Stomach (tissue), 4 donors: ENCODE measurements at regions not wholly inside any gene's neighbourhood (a gene's known extent, or its start where the extent isn't known, plus 50 kb on each side); places are given as distances from the start of the nearest gene placed in this dataset.

Experiments
- EP300 ChIP-seq: sonication (generic); formaldehyde crosslinking; IDR thresholded peaks from one replicate; pipeline ENCODE4 v1.6.1; 2017; ENCODE audit warnings: antibody characterized with exemption
- POLR2A ChIP-seq, 4 donors: fragments of 450-650 bp; IDR thresholded peaks; one replicate each; pipeline ENCODE4 v1.6.1; 2016; ENCODE audit warnings: antibody characterized with exemption in 4 of 4, control low read depth in 2 of 4, mild to moderate bottlenecking in 1 of 4, moderate library complexity in 1 of 4
- POLR2AphosphoS5 ChIP-seq, 3 donors: sonication (generic); formaldehyde crosslinking; IDR thresholded peaks; one replicate each; pipeline ENCODE4 v1.6.1; 2016; ENCODE audit warnings: antibody characterized with exemption in 3 of 3
- TF ChIP-seq, protein P1 (sequence below), 7 experiments: fragments of 450-650 bp in 4 of 7; fragments of 200-600 bp in 3 of 7; sonication (generic) in 3 of 7; IDR thresholded peaks; one replicate each; pipeline ENCODE4 v1.5.1; 2016 to 2019; ENCODE audit warnings: antibody characterized with exemption in 7 of 7, control low read depth in 2 of 7, mild to moderate bottlenecking in 1 of 7

DNA sequence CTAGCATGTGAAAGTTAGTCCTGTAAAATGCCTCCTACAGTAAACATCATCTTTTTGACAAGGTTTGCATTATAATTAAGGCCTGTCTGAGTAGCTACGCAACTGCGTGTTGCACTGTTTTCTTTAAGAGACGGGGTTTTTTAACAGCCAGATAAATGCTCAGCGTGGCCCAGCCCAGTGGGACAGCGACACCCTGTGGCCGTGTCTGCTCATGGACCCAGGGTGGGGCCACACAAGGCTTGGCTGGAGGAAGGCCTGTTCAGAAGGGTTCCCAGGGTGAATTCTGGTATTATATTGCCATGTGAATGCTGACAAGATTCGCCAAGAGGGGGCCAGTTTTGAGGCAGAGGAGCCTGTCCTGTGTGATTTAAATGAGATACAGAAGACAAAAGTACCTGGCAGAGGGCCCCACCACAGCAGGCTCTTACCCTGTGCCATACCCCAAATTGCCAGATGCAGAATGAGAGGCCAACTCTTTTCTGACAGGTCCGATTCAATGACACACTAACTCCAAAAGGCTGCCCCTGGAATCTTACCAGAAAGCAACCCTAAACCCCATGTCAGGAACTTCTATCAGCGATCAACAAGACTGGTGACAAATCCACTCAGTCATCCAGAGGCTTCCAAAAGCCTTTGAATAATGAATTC is 65.9 kb upstream of the IRX6 start:
- TF ChIP-seq POLR2A (IDR thresholded peaks at IDR 0.05) (no peak), POLR2AphosphoS5 (IDR thresholded peaks at IDR 0.05) (no peak), EP300 (no peak)
- TF ChIP-seq, protein P1, sequence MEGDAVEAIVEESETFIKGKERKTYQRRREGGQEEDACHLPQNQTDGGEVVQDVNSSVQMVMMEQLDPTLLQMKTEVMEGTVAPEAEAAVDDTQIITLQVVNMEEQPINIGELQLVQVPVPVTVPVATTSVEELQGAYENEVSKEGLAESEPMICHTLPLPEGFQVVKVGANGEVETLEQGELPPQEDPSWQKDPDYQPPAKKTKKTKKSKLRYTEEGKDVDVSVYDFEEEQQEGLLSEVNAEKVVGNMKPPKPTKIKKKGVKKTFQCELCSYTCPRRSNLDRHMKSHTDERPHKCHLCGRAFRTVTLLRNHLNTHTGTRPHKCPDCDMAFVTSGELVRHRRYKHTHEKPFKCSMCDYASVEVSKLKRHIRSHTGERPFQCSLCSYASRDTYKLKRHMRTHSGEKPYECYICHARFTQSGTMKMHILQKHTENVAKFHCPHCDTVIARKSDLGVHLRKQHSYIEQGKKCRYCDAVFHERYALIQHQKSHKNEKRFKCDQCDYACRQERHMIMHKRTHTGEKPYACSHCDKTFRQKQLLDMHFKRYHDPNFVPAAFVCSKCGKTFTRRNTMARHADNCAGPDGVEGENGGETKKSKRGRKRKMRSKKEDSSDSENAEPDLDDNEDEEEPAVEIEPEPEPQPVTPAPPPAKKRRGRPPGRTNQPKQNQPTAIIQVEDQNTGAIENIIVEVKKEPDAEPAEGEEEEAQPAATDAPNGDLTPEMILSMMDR (IDR thresholded peaks at IDR 0.05), result peak in 5 of 7 experiments; percentile 39 to 66 (median 62)
